IPS DF 19.7 (cell line): ENCODE measurements at regions not wholly inside any gene's neighbourhood (a gene's known extent, or its start where the extent isn't known, plus 50 kb on each side); places are given as distances from the start of the nearest gene placed in this dataset.

Experiments
- DNase-seq: peaks from one replicate; pipeline ENCODE4 v3.0.0-alpha.2; 2013; ENCODE audit warnings: low read depth, low spot score

- DNase-seq: no peak
Observed at GRCh38 chr2:196248467-196249094, 77.2 kb upstream of the STK17B start.

GRCh38 chr2:196249171-196249570 is 77.8 kb upstream of the STK17B start:
- DNase-seq: no peak

GRCh38 chr2:196249860-196250259 is 78.5 kb upstream of the STK17B start:
- no peak for DNase-seq

- DNase-seq: no peak
Observed at GRCh38 chr2:196251132-196251531, 79.8 kb upstream of the STK17B start.

- DNase-seq: no peak
Observed at GRCh38 chr2:196252408-196253115, 81.2 kb upstream of the STK17B start.

- DNase-seq: no peak
Observed at GRCh38 chr2:196253116-196253480, 81.7 kb upstream of the STK17B start.

GRCh38 chr2:196256585-196256984 is 85.2 kb upstream of the STK17B start:
- no peak for DNase-seq

GRCh38 chr2:196257086-196257485 is 85.7 kb upstream of the STK17B start:
- no peak for DNase-seq

- DNase-seq: no peak
Observed at GRCh38 chr2:196258407-196258806, 87.0 kb upstream of the STK17B start.

GRCh38 chr2:196259507-196260481 is 88.4 kb upstream of the STK17B start:
- no peak for DNase-seq

GRCh38 chr2:196260546-196260945 is 89.2 kb upstream of the STK17B start:
- no peak for DNase-seq

GRCh38 chr2:196262606-196263005 is 91.2 kb upstream of the STK17B start:
- DNase-seq: no peak

GRCh38 chr2:196263181-196263747 is 91.9 kb upstream of the STK17B start:
- DNase-seq: no peak

- no peak for DNase-seq
Observed at GRCh38 chr2:196266351-196266750, 95.0 kb upstream of the STK17B start.

GRCh38 chr2:196266855-196267254 is 95.5 kb upstream of the STK17B start:
- DNase-seq: no peak

- DNase-seq: no peak
Observed at GRCh38 chr2:196268025-196268424, 96.6 kb upstream of the STK17B start.

- DNase-seq: no peak
Observed at GRCh38 chr2:196268538-196269338, 97.4 kb upstream of the STK17B start.

GRCh38 chr2:196271795-196272194 is 100.4 kb upstream of the STK17B start:
- DNase-seq: no peak

GRCh38 chr2:196274387-196274809 is 103.0 kb upstream of the STK17B start:
- DNase-seq: no peak

- DNase-seq: no peak
Observed at GRCh38 chr2:196275646-196276352, 104.4 kb upstream of the STK17B start.

GRCh38 chr2:196276421-196276820 is 105.0 kb upstream of the STK17B start:
- no peak for DNase-seq
